ENCODE measurements at regions not wholly inside any gene's neighbourhood (a gene's known extent, or its start where the extent isn't known, plus 50 kb on each side); places are given as distances from the start of the nearest gene placed in this dataset.

- no peak for DNase-seq (ENCODE audit: low spot score)
These were observed 240.9 kb upstream of the STS start for GRCh38 chrX:6906608-6907007.

- no peak for DNase-seq (ENCODE audit: low spot score)
These were observed 243.4 kb upstream of the STS start for GRCh38 chrX:6904156-6904555.

- no peak for DNase-seq (ENCODE audit: low spot score)
These were observed 249.1 kb upstream of the STS start for GRCh38 chrX:6898371-6898770.

GRCh38 chrX:6891404-6891803, 256.1 kb upstream of the STS start:
- no peak for DNase-seq (ENCODE audit: low spot score)

- no peak for DNase-seq (ENCODE audit: low spot score)
These were observed 256.8 kb upstream of the STS start for GRCh38 chrX:6890544-6891261.

- DNase-seq (ENCODE audit: low spot score): no peak
These were observed 261.6 kb upstream of the STS start for GRCh38 chrX:6885909-6886308.

- no peak for DNase-seq (ENCODE audit: low spot score)
These were observed 262.1 kb upstream of the STS start for GRCh38 chrX:6885396-6885795.

- no peak for DNase-seq (ENCODE audit: low spot score)
These were observed 286.1 kb upstream of the STS start for GRCh38 chrX:6861456-6861855.

GRCh38 chrX:6857749-6858148, 289.8 kb upstream of the STS start:
- DNase-seq (ENCODE audit: low spot score): no peak

- no peak for DNase-seq (ENCODE audit: low spot score)
These were observed 291.0 kb upstream of the STS start for GRCh38 chrX:6856471-6856870.

- DNase-seq (ENCODE audit: low spot score): no peak
These were observed 294.6 kb upstream of the STS start for GRCh38 chrX:6852869-6853268.

GRCh38 chrX:6852121-6852520, 295.4 kb upstream of the STS start:
- no peak for DNase-seq (ENCODE audit: low spot score)

GRCh38 chrX:6851140-6851539, 296.4 kb upstream of the STS start:
- no peak for DNase-seq (ENCODE audit: low spot score)

- DNase-seq (ENCODE audit: low spot score): peak; percentile 4
These were observed 297.6 kb upstream of the STS start for GRCh38 chrX:6849716-6850414.

GRCh38 chrX:6832619-6833018, 297.7 kb upstream of the VCX3A start:
- no peak for DNase-seq (ENCODE audit: low spot score)

- no peak for DNase-seq (ENCODE audit: low spot score)
These were observed 291.9 kb upstream of the VCX3A start for GRCh38 chrX:6826856-6827255.

GRCh38 chrX:6821730-6822129, 286.8 kb upstream of the VCX3A start:
- no peak for DNase-seq (ENCODE audit: low spot score)

- no peak for DNase-seq (ENCODE audit: low spot score)
These were observed 279.0 kb upstream of the VCX3A start for GRCh38 chrX:6813836-6814370.

GRCh38 chrX:6812087-6812486, 277.2 kb upstream of the VCX3A start:
- no peak for DNase-seq (ENCODE audit: low spot score)

- DNase-seq (ENCODE audit: low spot score): peak; percentile 2
These were observed 275.9 kb upstream of the VCX3A start for GRCh38 chrX:6810776-6811175.

GRCh38 chrX:6803607-6804006, 268.7 kb upstream of the VCX3A start:
- no peak for DNase-seq (ENCODE audit: low spot score)

GRCh38 chrX:6793000-6793399, 258.1 kb upstream of the VCX3A start:
- no peak for DNase-seq (ENCODE audit: low spot score)

GRCh38 chrX:6783912-6784311, 249.0 kb upstream of the VCX3A start:
- DNase-seq (ENCODE audit: low spot score): no peak

- no peak for DNase-seq (ENCODE audit: low spot score)
These were observed 247.9 kb upstream of the VCX3A start for GRCh38 chrX:6782831-6783230.

All from GM03348 (cell line).